B cell (primary cell): ENCODE measurements at regions not wholly inside any gene's neighbourhood (a gene's known extent, or its start where the extent isn't known, plus 50 kb on each side); places are given as distances from the start of the nearest gene placed in this dataset.

Source experiments
- CTCF ChIP-seq: fragments of 200-600 bp; IDR thresholded peaks from one replicate; pipeline ENCODE4 v1.8.0; 2022; ENCODE audit warnings: antibody characterized with exemption, mild to moderate bottlenecking
- EZH2 ChIP-seq: IDR thresholded peaks from 2 replicates; pipeline ENCODE4 v1.6.1; 2012; ENCODE audit warnings: borderline replicate concordance, low read depth, mild to moderate bottlenecking, moderate library complexity, low read length; ENCODE audit not compliant: insufficient read depth, poor library complexity, severe bottlenecking

- TF ChIP-seq CTCF (no peak), EZH2 (no peak)
These were observed 356.9 kb upstream of the RUNX1 start for GRCh38 chr21:35405981-35406380.
